Heart left ventricle (tissue), 16 donors: ENCODE measurements at regions not wholly inside any gene's neighbourhood (a gene's known extent, or its start where the extent isn't known, plus 50 kb on each side); places are given as distances from the start of the nearest gene placed in this dataset.

Source experiments
- ATAC-seq, 4 donors: fragments of 200-7000 bp; cut with Tn5 transposase; one replicate each; pipeline ENCODE4 v1.9.1; 2020 to 2022; ENCODE audit warnings: moderate library complexity in 4 of 4, mild to moderate bottlenecking in 3 of 4, moderate number of reproducible peaks in 1 of 4
- DNase-seq, 5 donors: peaks; one replicate each; pipeline ENCODE4 v3.0.0-alpha.2; 2020
- H3K27ac ChIP-seq, 12 donors: fragments of 200-600 bp; sonication (generic) in 4 of 12; one replicate each; pipeline versions ENCODE4 v1.5.0 to v1.8.0; 2016 to 2022; ENCODE audit warnings: mild to moderate bottlenecking in 2 of 12
- H3K27me3 ChIP-seq, 9 donors: fragments of 200-600 bp; sonication (generic) in 2 of 9; one replicate each; pipeline versions ENCODE4 v1.5.1 to v1.8.0; 2016 to 2022; ENCODE audit warnings: mild to moderate bottlenecking in 3 of 9
- H3K36me3 ChIP-seq, 9 donors: fragments of 200-600 bp; sonication (generic) in 2 of 9; one replicate each; pipeline versions ENCODE4 v1.5.0 to v1.8.0; 2018 to 2022; ENCODE audit warnings: mild to moderate bottlenecking in 2 of 9
- H3K4me1 ChIP-seq, 12 donors: fragments of 200-600 bp; sonication (generic) in 4 of 12; one replicate each; pipeline versions ENCODE4 v1.5.0 to v1.8.0; 2016 to 2022; ENCODE audit warnings: mild to moderate bottlenecking in 3 of 12
- H3K4me3 ChIP-seq, 12 donors: fragments of 200-600 bp; sonication (generic) in 4 of 12; one replicate each; pipeline versions ENCODE4 v1.5.0 to v1.8.0; 2017 to 2022; ENCODE audit warnings: mild to moderate bottlenecking in 9 of 12, moderate library complexity in 4 of 12
- H3K9me3 ChIP-seq, 12 donors: fragments of 200-600 bp; sonication (generic) in 4 of 12; one replicate each; pipeline versions ENCODE4 v1.5.0 to v1.8.0; 2016 to 2022; ENCODE audit warnings: mild to moderate bottlenecking in 1 of 12
- POLR2A ChIP-seq, 2 donors: fragments of 450-650 bp; IDR thresholded peaks; one replicate each; pipeline ENCODE4 v1.6.1; 2017; ENCODE audit warnings: antibody characterized with exemption in 2 of 2, mild to moderate bottlenecking in 2 of 2, moderate library complexity in 2 of 2
- WGBS, 4 donors: extraction: QIAGEN DNeasy Blood & Tissue Kit in 2 of 4; methylation state at CpG; one replicate each; pipeline versions ENCODE4 v1.1.5 to v1.1.7; 2013 to 2018; 5-methylcytosine and 5-hydroxymethylcytosine counted together
- intact Hi-C, 10 donors: fragments of 100-400 bp; cut with DNase I; formaldehyde crosslinking; loops; one replicate each; pipeline versions ENCODE4 v1.11.1 to v1.14.2; 2022
- TF ChIP-seq, protein P1 (sequence below), 12 donors: fragments of 200-600 bp; sonication (generic) in 4 of 12; IDR thresholded peaks; one replicate each; pipeline versions ENCODE4 v1.5.0 to v1.8.0; 2018 to 2022; ENCODE audit warnings: antibody characterized with exemption in 12 of 12, mild to moderate bottlenecking in 5 of 12
- donor health status: ischemic (EF 13 %, LVEDD 7.1; RV severe dilation, severe dysfunction).
- donor health status: healthy with polysubstance abuse.
- donor health status: DM: no; HTN: yes; CAD: no.
- donor health status: DM: no; HTN: no; CAD: no.
- donor health status: ischemic (EF 25% LVEDD 6.9; RV normal size, moderate dysfunction).
- donor health status: ischemic (EF 25% LVEDD 5.7; RV mildly dilated, moderate dysfunction).
- donor health status: healthy.
- donor health status: DM: yes; HTN: yes; CAD: no.
- donor health status: ischemic (EF 35%, LVEDD 5.7; RV mildly dilated, moderate dysfunction).
- donor health status: nonischemic (EF 11% LVEDD 7.7; RV severe dilation, severe dysfunction).
- donor health status: DM: yes; HTN: yes; CAD: no.
- donor health status: PGD.
- donor health status: ischemic (EF 29% LVEDD 5.4; RV normal size, mild dysfunction).
- donor health status: nonischemic (EF 23%, LVEDD 6.1; RV moderate dilation, normal function).

DNA sequence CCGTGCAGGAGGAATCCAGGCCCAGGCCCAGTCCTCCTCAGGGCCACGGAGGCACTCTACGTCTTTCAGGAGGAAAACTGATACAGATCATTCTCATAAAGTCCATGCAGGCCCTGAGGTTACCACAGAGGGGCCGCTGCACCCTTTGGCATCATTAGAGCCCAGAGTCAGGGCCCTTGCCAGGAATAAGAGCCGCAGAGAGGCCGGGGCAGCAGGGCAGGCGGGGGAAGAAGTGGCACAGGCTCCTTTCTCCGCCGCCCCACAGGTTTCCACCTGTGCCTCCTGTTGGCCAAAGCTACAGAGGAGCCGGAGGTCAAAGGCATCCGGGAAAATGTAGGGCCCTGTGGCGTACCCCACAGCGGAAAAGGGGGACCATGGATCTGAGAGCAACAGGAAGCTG is 366.6 kb upstream of the SHH start:
- TF ChIP-seq, protein P1, sequence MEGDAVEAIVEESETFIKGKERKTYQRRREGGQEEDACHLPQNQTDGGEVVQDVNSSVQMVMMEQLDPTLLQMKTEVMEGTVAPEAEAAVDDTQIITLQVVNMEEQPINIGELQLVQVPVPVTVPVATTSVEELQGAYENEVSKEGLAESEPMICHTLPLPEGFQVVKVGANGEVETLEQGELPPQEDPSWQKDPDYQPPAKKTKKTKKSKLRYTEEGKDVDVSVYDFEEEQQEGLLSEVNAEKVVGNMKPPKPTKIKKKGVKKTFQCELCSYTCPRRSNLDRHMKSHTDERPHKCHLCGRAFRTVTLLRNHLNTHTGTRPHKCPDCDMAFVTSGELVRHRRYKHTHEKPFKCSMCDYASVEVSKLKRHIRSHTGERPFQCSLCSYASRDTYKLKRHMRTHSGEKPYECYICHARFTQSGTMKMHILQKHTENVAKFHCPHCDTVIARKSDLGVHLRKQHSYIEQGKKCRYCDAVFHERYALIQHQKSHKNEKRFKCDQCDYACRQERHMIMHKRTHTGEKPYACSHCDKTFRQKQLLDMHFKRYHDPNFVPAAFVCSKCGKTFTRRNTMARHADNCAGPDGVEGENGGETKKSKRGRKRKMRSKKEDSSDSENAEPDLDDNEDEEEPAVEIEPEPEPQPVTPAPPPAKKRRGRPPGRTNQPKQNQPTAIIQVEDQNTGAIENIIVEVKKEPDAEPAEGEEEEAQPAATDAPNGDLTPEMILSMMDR (IDR thresholded peaks at IDR 0.05): no peak
- TF ChIP-seq POLR2A (IDR thresholded peaks at IDR 0.05): no peak
- H3K4me3 ChIP-seq: no peak overlapping the region
- intact Hi-C loops: no loop called here
- peaks cover 0 to 49% (median 2%) of the 10 kb centered on the region in 9 donors for H3K27me3 ChIP-seq
- no peaks in the 10 kb centered on the region for H3K36me3 ChIP-seq
- WGBS, 4 donors: 80 to 87% (median 84%) methylated on average over 13 of the region's 13 CpGs
- DNase-seq: peak in 1 of 5 donors; percentile 36
- no peaks in the 10 kb centered on the region for H3K4me1 ChIP-seq
- H3K9me3 ChIP-seq: no peaks in the 10 kb centered on the region
- no peak overlapping the region for H3K27ac ChIP-seq
- no peak for ATAC-seq

DNA sequence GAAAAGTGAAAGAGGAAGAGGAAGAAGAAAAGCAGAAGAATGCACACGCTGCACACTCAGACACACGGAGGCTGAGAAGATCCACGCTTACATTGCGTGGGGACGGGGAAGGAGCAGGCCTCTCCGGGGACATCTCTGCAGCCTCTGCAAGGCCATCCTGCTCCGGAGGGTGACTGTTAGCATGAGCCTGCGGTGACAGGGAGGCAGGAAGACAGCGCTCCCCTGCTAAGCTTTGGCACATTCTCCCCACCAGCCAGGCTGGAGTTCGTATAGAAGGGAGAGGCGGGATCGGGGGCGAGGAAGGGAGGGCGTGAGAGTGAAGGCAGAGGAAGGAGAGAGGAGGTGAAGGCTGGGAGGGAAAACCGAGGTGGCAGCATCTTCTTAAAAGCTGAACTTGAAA is 366.0 kb upstream of the SHH start:
- peaks cover 0 to 48% (median 2%) of the 10 kb centered on the region in 9 donors for H3K27me3 ChIP-seq
- no peaks in the 10 kb centered on the region for H3K36me3 ChIP-seq
- H3K4me1 ChIP-seq: no peaks in the 10 kb centered on the region
- no peak overlapping the region for H3K27ac ChIP-seq
- H3K9me3 ChIP-seq: no peaks in the 10 kb centered on the region
- ATAC-seq (no peak), DNase-seq (peak in 1 of 5 donors; percentile 5)
- no peak overlapping the region for H3K4me3 ChIP-seq
- intact Hi-C loops: no loop called here
- TF ChIP-seq, protein P1 (IDR thresholded peaks at IDR 0.05): no peak
- no peak for TF ChIP-seq POLR2A (IDR thresholded peaks at IDR 0.05)
- 44 to 49% (median 46%) methylated on average over 15 of the region's 15 CpGs for WGBS, 4 donors

DNA sequence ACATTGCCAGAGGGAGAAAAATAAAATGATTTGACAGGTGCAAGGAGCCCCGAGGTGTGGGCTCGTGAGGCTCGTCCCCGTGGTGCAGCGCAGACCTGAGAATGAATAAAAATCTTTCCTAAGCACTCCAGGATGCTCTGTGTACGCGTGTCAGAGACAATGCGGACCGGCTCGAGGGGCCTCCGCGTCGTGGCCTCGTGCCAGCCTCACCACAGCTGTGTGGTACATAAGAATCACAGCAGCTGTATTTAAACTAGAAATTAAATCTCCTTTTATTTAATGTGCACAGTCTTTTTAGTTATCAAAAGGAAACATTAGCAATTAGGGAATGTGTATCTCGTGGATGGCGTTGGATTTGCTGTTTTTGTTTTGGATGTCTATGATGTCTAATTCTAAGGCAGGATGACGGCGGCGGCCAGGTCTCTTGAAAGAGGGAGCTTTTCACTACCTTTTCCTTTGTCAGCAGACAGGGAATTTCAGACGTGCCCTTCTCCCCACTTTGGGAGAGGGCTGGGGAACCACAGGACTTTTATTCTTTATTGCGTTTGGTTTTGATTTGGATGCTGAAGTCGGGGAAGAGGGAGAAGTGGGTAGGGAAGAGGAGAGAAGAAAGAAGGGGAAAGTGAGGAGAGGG is 365.3 kb upstream of the SHH start:
- intact Hi-C loops: no loop called here
- Histone ChIP-seq H3K27ac (no peak overlapping the region), H3K4me3 (no peak overlapping the region), H3K36me3 (no peaks in the 10 kb centered on the region), H3K27me3 (peaks cover 0 to 41% (median 2%) of the 10 kb centered on the region in 9 donors), H3K4me1 (no peaks in the 10 kb centered on the region), H3K9me3 (no peaks in the 10 kb centered on the region)
- no peak for ATAC-seq
- peak in 1 of 5 donors; percentile 1 for DNase-seq
- TF ChIP-seq, protein P1 (IDR thresholded peaks at IDR 0.05): no peak
- no peak for TF ChIP-seq POLR2A (IDR thresholded peaks at IDR 0.05)
- 77 to 81% (median 79%) methylated on average over 22 of the region's 22 CpGs for WGBS, 4 donors

DNA sequence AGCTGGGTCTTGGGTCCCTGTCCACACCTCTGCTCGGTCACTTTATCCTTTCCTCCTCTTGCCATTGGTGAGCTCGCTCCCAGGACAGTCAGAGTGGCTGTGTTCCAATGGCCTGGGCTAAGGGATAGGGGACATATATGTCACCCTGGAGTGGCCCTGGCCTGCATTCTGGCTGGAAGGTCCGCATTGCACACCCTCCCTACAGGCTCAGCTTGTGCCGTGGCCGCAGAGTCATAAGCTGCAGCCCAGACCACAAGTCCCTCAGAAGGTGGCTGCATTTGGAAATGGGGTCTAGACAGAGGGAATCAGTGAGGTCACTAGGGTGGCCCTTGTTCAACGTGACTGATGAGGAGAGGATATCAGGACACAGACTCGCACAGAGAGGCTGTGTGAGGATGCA is 363.8 kb upstream of the SHH start:
- Histone ChIP-seq H3K27me3 (peaks cover 0 to 29% (median 0%) of the 10 kb centered on the region in 9 donors), H3K27ac (no peak overlapping the region), H3K9me3 (no peaks in the 10 kb centered on the region), H3K4me3 (no peak overlapping the region), H3K36me3 (no peaks in the 10 kb centered on the region), H3K4me1 (no peaks in the 10 kb centered on the region)
- peak in 1 of 5 donors; percentile 28 for DNase-seq
- intact Hi-C loops: no loop called here
- no peak for ATAC-seq
- TF ChIP-seq POLR2A (IDR thresholded peaks at IDR 0.05): no peak
- TF ChIP-seq, protein P1 (IDR thresholded peaks at IDR 0.05): no peak
- 81 to 90% (median 86%) methylated on average over 7 of the region's 7 CpGs for WGBS, 4 donors
